ENCODE measurements at regions not wholly inside any gene's neighbourhood (a gene's known extent, or its start where the extent isn't known, plus 50 kb on each side); places are given as distances from the start of the nearest gene placed in this dataset.

GRCh38 chr2:16012626-16013358 lies 72.4 kb downstream of the MYCN start:
- Histone ChIP-seq H4K91ac (ENCODE audit: insufficient read depth, low read depth, low read length) (no peak overlapping the region), H3K79me1 (ENCODE audit: low read depth in 1 of 2, low read length in 2 of 2) (no peaks in the 10 kb centered on the region), H3K23ac (ENCODE audit: low read depth, low read length) (no peak overlapping the region), H3K4me3 (ENCODE audit: insufficient read depth, low read depth, low read length) (no peak overlapping the region), H4K5ac (ENCODE audit: low read depth, low read length) (no peak overlapping the region), H2BK15ac (ENCODE audit: low read depth, low read length) (no peak overlapping the region), H3K4me2 (ENCODE audit: low read depth, low read length) (no peak overlapping the region), H3K27me3 (ENCODE audit: control insufficient read depth, insufficient read depth, low read length) (no peaks in the 10 kb centered on the region), H2BK5ac (ENCODE audit: low read depth, low read length, poor library complexity, severe bottlenecking) (no peak overlapping the region), H3K9me1 (ENCODE audit: insufficient read depth, low read length) (no peaks in the 10 kb centered on the region), H3K4ac (ENCODE audit: low read depth, low read length) (no peak overlapping the region), H3K56ac (ENCODE audit: extremely low read depth, insufficient read depth, low read length) (no peak overlapping the region), H3K4me1 (ENCODE audit: control insufficient read depth, insufficient read depth, low read length) (no peaks in the 10 kb centered on the region), H3K36me3 (ENCODE audit: control insufficient read depth, insufficient read depth, low read length) (no peaks in the 10 kb centered on the region), H3K9ac (ENCODE audit: low read depth, low read length) (no peak overlapping the region), H2AK9ac (replicated peaks; ENCODE audit: low read depth, low read length, poor library complexity) (no peak overlapping the region), H2AK5ac (ENCODE audit: low read depth, low read length) (no peak overlapping the region), H3K27ac (ENCODE audit: insufficient read depth, low read length) (no peak overlapping the region), H3K14ac (replicated peaks; ENCODE audit: low read depth, low read length) (no peak overlapping the region), H3K9me3 (ENCODE audit: control insufficient read depth, insufficient read depth, low read length) (peaks cover 32% of the 10 kb centered on the region), H2BK120ac (ENCODE audit: low read depth, low read length) (no peak overlapping the region), H4K8ac (ENCODE audit: low read depth in 2 of 2, low read length in 2 of 2) (no peak overlapping the region), H4K20me1 (ENCODE audit: insufficient read depth, low read length) (no peaks in the 10 kb centered on the region), H2AFZ (replicated peaks; ENCODE audit: low read length, poor library complexity) (no peak overlapping the region), H2BK20ac (ENCODE audit: low read depth, low read length) (no peak overlapping the region), H3K18ac (ENCODE audit: low read depth, low read length) (no peak overlapping the region)
- 2% methylated on average over 8 of the region's 19 CpGs; no CpG with 5 or more reads in 1 of the 2 experiments for WGBS, 2 experiments (ENCODE audit: extremely low coverage in 2 of 2, insufficient read length in 1 of 2)
- no peak for DNase-seq
- ATAC-seq (ENCODE audit: low read depth), result no peak
- POLR2A ChIA-PET (ENCODE audit: unreplicated experiment), result no interaction called here
- no TSS peak for BruUV-seq (replicated peaks)
- dilution Hi-C loops (cut with HindIII; ENCODE audit: low sequenced_read_pairs, unreplicated experiment), result no loop called here
- TF ChIP-seq CHD1 (IDR thresholded peaks at IDR 0.05; ENCODE audit: low read depth, low read length) (no peak), RCOR1 (IDR thresholded peaks at IDR 0.05; ENCODE audit: insufficient replicate concordance, low read length) (no peak), MXI1 (IDR thresholded peaks at IDR 0.05; ENCODE audit: borderline replicate concordance, low read depth, low read length) (no peak), RFX5 (IDR thresholded peaks at IDR 0.05; ENCODE audit: low read depth, low read length) (no peak), MAZ (IDR thresholded peaks at IDR 0.05; ENCODE audit: borderline replicate concordance, low read depth, low read length) (no peak), USF2 (IDR thresholded peaks at IDR 0.05; ENCODE audit: low read depth, low read length) (no peak)
- intact Hi-C loops (cut with micrococcal nuclease), result no loop called here
- CTCF ChIA-PET, result no interaction called here
- in situ Hi-C loops (cut with MboI; ENCODE audit: low sequenced_read_pairs), result no loop called here

Data from IMR-90 (cell line).